ENCODE measurements at regions not wholly inside any gene's neighbourhood (a gene's known extent, or its start where the extent isn't known, plus 50 kb on each side); places are given as distances from the start of the nearest gene placed in this dataset.
"Not testable (repeated sequence)": the region's sequence is repeated elsewhere in the genome, so short reads cannot be mapped to it uniquely, and the experiment has no call there.

- H3K27me3 ChIP-seq (ENCODE audit: control insufficient read depth in 2 of 2, insufficient read depth in 2 of 2, low read length in 2 of 2); H3K36me3 ChIP-seq (ENCODE audit: control insufficient read depth in 2 of 2, insufficient read depth in 2 of 2, low read length in 2 of 2); H3K4me3 ChIP-seq (ENCODE audit: low read length in 2 of 2); H3K27ac ChIP-seq (ENCODE audit: low read depth in 2 of 2, low read length in 2 of 2); H3K4me1 ChIP-seq (ENCODE audit: control insufficient read depth in 2 of 2, insufficient read depth in 2 of 2, low read length in 2 of 2); H3K9ac ChIP-seq (ENCODE audit: low read depth in 1 of 2, low read length in 2 of 2); H3K9me3 ChIP-seq (ENCODE audit: control insufficient read depth in 2 of 2, low read length in 2 of 2): not testable (repeated sequence)
Measured at GRCh38 chr2:132317026-132317680, 99.5 kb upstream of the GPR39 start.

GRCh38 chr2:132318481-132318880, 98.1 kb upstream of the GPR39 start:
- not testable (repeated sequence) for H3K4me1 ChIP-seq (ENCODE audit: control insufficient read depth in 2 of 2, insufficient read depth in 2 of 2, low read length in 2 of 2); H3K9me3 ChIP-seq (ENCODE audit: control insufficient read depth in 2 of 2, low read length in 2 of 2); H3K4me3 ChIP-seq (ENCODE audit: low read length in 2 of 2); H3K27me3 ChIP-seq (ENCODE audit: control insufficient read depth in 2 of 2, insufficient read depth in 2 of 2, low read length in 2 of 2); H3K27ac ChIP-seq (ENCODE audit: low read depth in 2 of 2, low read length in 2 of 2); H3K9ac ChIP-seq (ENCODE audit: low read depth in 1 of 2, low read length in 2 of 2); H3K36me3 ChIP-seq (ENCODE audit: control insufficient read depth in 2 of 2, insufficient read depth in 2 of 2, low read length in 2 of 2)

GRCh38 chr2:132324005-132324404, 92.6 kb upstream of the GPR39 start:
- H3K36me3 ChIP-seq (ENCODE audit: control insufficient read depth in 2 of 2, insufficient read depth in 2 of 2, low read length in 2 of 2); H3K9me3 ChIP-seq (ENCODE audit: control insufficient read depth in 2 of 2, low read length in 2 of 2): not testable (repeated sequence)

GRCh38 chr2:132332345-132333033, 84.1 kb upstream of the GPR39 start:
- not testable (repeated sequence) for H3K9me3 ChIP-seq (ENCODE audit: control insufficient read depth in 2 of 2, low read length in 2 of 2); H3K9ac ChIP-seq (ENCODE audit: low read depth in 1 of 2, low read length in 2 of 2); H3K27me3 ChIP-seq (ENCODE audit: control insufficient read depth in 2 of 2, insufficient read depth in 2 of 2, low read length in 2 of 2); H3K4me3 ChIP-seq (ENCODE audit: low read length in 2 of 2); H3K4me1 ChIP-seq (ENCODE audit: control insufficient read depth in 2 of 2, insufficient read depth in 2 of 2, low read length in 2 of 2); H3K36me3 ChIP-seq (ENCODE audit: control insufficient read depth in 2 of 2, insufficient read depth in 2 of 2, low read length in 2 of 2); H3K27ac ChIP-seq (ENCODE audit: low read depth in 2 of 2, low read length in 2 of 2)

More at GRCh38 chr2:132324005-132324404, 92.6 kb upstream of the GPR39 start:
- not testable (repeated sequence) for H3K4me1 ChIP-seq (ENCODE audit: control insufficient read depth in 2 of 2, insufficient read depth in 2 of 2, low read length in 2 of 2); H3K9ac ChIP-seq (ENCODE audit: low read depth in 1 of 2, low read length in 2 of 2); H3K27ac ChIP-seq (ENCODE audit: low read depth in 2 of 2, low read length in 2 of 2); H3K4me3 ChIP-seq (ENCODE audit: low read length in 2 of 2); H3K27me3 ChIP-seq (ENCODE audit: control insufficient read depth in 2 of 2, insufficient read depth in 2 of 2, low read length in 2 of 2)

GRCh38 chr2:132337135-132337534, 79.5 kb upstream of the GPR39 start:
- H3K9ac ChIP-seq (ENCODE audit: low read depth in 1 of 2, low read length in 2 of 2); H3K27ac ChIP-seq (ENCODE audit: low read depth in 2 of 2, low read length in 2 of 2); H3K4me3 ChIP-seq (ENCODE audit: low read length in 2 of 2); H3K36me3 ChIP-seq (ENCODE audit: control insufficient read depth in 2 of 2, insufficient read depth in 2 of 2, low read length in 2 of 2); H3K9me3 ChIP-seq (ENCODE audit: control insufficient read depth in 2 of 2, low read length in 2 of 2); H3K4me1 ChIP-seq (ENCODE audit: control insufficient read depth in 2 of 2, insufficient read depth in 2 of 2, low read length in 2 of 2); H3K27me3 ChIP-seq (ENCODE audit: control insufficient read depth in 2 of 2, insufficient read depth in 2 of 2, low read length in 2 of 2): not testable (repeated sequence)

GRCh38 chr2:132337844-132338243, 78.8 kb upstream of the GPR39 start:
- not testable (repeated sequence) for H3K27ac ChIP-seq (ENCODE audit: low read depth in 2 of 2, low read length in 2 of 2); H3K9me3 ChIP-seq (ENCODE audit: control insufficient read depth in 2 of 2, low read length in 2 of 2); H3K4me3 ChIP-seq (ENCODE audit: low read length in 2 of 2); H3K9ac ChIP-seq (ENCODE audit: low read depth in 1 of 2, low read length in 2 of 2); H3K4me1 ChIP-seq (ENCODE audit: control insufficient read depth in 2 of 2, insufficient read depth in 2 of 2, low read length in 2 of 2); H3K27me3 ChIP-seq (ENCODE audit: control insufficient read depth in 2 of 2, insufficient read depth in 2 of 2, low read length in 2 of 2); H3K36me3 ChIP-seq (ENCODE audit: control insufficient read depth in 2 of 2, insufficient read depth in 2 of 2, low read length in 2 of 2)

GRCh38 chr2:132347041-132347780, 69.4 kb upstream of the GPR39 start:
- Histone ChIP-seq H3K4me3 (ENCODE audit: low read length in 2 of 2) (peak overlapping the region; percentile 72 to 75), H3K9ac (ENCODE audit: low read depth in 1 of 2, low read length in 2 of 2) (peak overlapping the region; percentile 66 to 74), H3K27ac (ENCODE audit: low read depth in 2 of 2, low read length in 2 of 2) (peak overlapping the region in 1 of 2 donors; percentile 32)
- H3K36me3 ChIP-seq (ENCODE audit: control insufficient read depth in 2 of 2, insufficient read depth in 2 of 2, low read length in 2 of 2); H3K27me3 ChIP-seq (ENCODE audit: control insufficient read depth in 2 of 2, insufficient read depth in 2 of 2, low read length in 2 of 2); H3K9me3 ChIP-seq (ENCODE audit: control insufficient read depth in 2 of 2, low read length in 2 of 2); H3K4me1 ChIP-seq (ENCODE audit: control insufficient read depth in 2 of 2, insufficient read depth in 2 of 2, low read length in 2 of 2): not testable (repeated sequence)

- not testable (repeated sequence) for H3K4me1 ChIP-seq (ENCODE audit: control insufficient read depth in 2 of 2, insufficient read depth in 2 of 2, low read length in 2 of 2); H3K36me3 ChIP-seq (ENCODE audit: control insufficient read depth in 2 of 2, insufficient read depth in 2 of 2, low read length in 2 of 2); H3K9me3 ChIP-seq (ENCODE audit: control insufficient read depth in 2 of 2, low read length in 2 of 2); H3K9ac ChIP-seq (ENCODE audit: low read depth in 1 of 2, low read length in 2 of 2); H3K4me3 ChIP-seq (ENCODE audit: low read length in 2 of 2); H3K27me3 ChIP-seq (ENCODE audit: control insufficient read depth in 2 of 2, insufficient read depth in 2 of 2, low read length in 2 of 2); H3K27ac ChIP-seq (ENCODE audit: low read depth in 2 of 2, low read length in 2 of 2)
Measured at GRCh38 chr2:132349092-132349687, 67.4 kb upstream of the GPR39 start.

- H3K9me3 ChIP-seq (ENCODE audit: control insufficient read depth in 2 of 2, low read length in 2 of 2); H3K4me1 ChIP-seq (ENCODE audit: control insufficient read depth in 2 of 2, insufficient read depth in 2 of 2, low read length in 2 of 2); H3K4me3 ChIP-seq (ENCODE audit: low read length in 2 of 2); H3K36me3 ChIP-seq (ENCODE audit: control insufficient read depth in 2 of 2, insufficient read depth in 2 of 2, low read length in 2 of 2); H3K27me3 ChIP-seq (ENCODE audit: control insufficient read depth in 2 of 2, insufficient read depth in 2 of 2, low read length in 2 of 2); H3K9ac ChIP-seq (ENCODE audit: low read depth in 1 of 2, low read length in 2 of 2); H3K27ac ChIP-seq (ENCODE audit: low read depth in 2 of 2, low read length in 2 of 2): not testable (repeated sequence)
Measured at GRCh38 chr2:132351668-132352067, 64.9 kb upstream of the GPR39 start.

- not testable (repeated sequence) for H3K27ac ChIP-seq (ENCODE audit: low read depth in 2 of 2, low read length in 2 of 2); H3K36me3 ChIP-seq (ENCODE audit: control insufficient read depth in 2 of 2, insufficient read depth in 2 of 2, low read length in 2 of 2); H3K4me1 ChIP-seq (ENCODE audit: control insufficient read depth in 2 of 2, insufficient read depth in 2 of 2, low read length in 2 of 2); H3K9me3 ChIP-seq (ENCODE audit: control insufficient read depth in 2 of 2, low read length in 2 of 2); H3K27me3 ChIP-seq (ENCODE audit: control insufficient read depth in 2 of 2, insufficient read depth in 2 of 2, low read length in 2 of 2); H3K9ac ChIP-seq (ENCODE audit: low read depth in 1 of 2, low read length in 2 of 2)
- H3K4me3 ChIP-seq (ENCODE audit: low read length in 2 of 2): peak overlapping the region; percentile 48 to 50
Measured at GRCh38 chr2:132352481-132353001, 64.1 kb upstream of the GPR39 start.

Measured in mucosa of rectum (tissue), 2 donors.